ENCODE measurements at regions not wholly inside any gene's neighbourhood (a gene's known extent, or its start where the extent isn't known, plus 50 kb on each side); places are given as distances from the start of the nearest gene placed in this dataset.

GRCh38 chr12:83622205-83622604, 935.5 kb downstream of the TMTC2 start:
- TF ChIP-seq POLR2A (IDR thresholded peaks at IDR 0.05) (no peak), CTCF (IDR thresholded peaks at IDR 0.05) (no peak)
